Left lung (tissue), 4 donors: ENCODE measurements at regions not wholly inside any gene's neighbourhood (a gene's known extent, or its start where the extent isn't known, plus 50 kb on each side); places are given as distances from the start of the nearest gene placed in this dataset.

Experiments used
- ATAC-seq: fragments of 200-7000 bp; cut with Tn5 transposase; one replicate; pipeline ENCODE4 v1.9.1; 2020; ENCODE audit warnings: moderate library complexity
- DNase-seq, 4 donors: peaks; one replicate each; pipeline ENCODE4 v3.0.0-alpha.2; 2013 to 2020
- H3K27ac ChIP-seq, 2 donors: fragments of 200-600 bp; sonication (generic) in 1 of 2; one replicate each; pipeline versions ENCODE4 v1.5.0 to v1.8.0; 2020 to 2021
- H3K27me3 ChIP-seq, 2 donors: fragments of 200-600 bp; sonication (generic) in 1 of 2; one replicate each; pipeline versions ENCODE4 v1.5.0 to v1.8.0; 2020 to 2021
- H3K36me3 ChIP-seq, 2 donors: fragments of 200-600 bp; sonication (generic) in 1 of 2; one replicate each; pipeline versions ENCODE4 v1.5.0 to v1.8.0; 2020 to 2021
- H3K4me1 ChIP-seq, 2 donors: fragments of 200-600 bp; one replicate each; pipeline ENCODE4 v1.8.0; 2021
- H3K4me3 ChIP-seq, 2 donors: fragments of 200-600 bp; sonication (generic) in 1 of 2; one replicate each; pipeline versions ENCODE4 v1.5.0 to v1.8.0; 2020 to 2021; ENCODE audit warnings: mild to moderate bottlenecking in 1 of 2
- H3K9me3 ChIP-seq, 2 donors: fragments of 200-600 bp; sonication (generic) in 1 of 2; one replicate each; pipeline versions ENCODE4 v1.5.0 to v1.8.0; 2020 to 2021
- CTCF ChIP-seq, 2 donors: fragments of 200-600 bp; sonication (generic) in 1 of 2; IDR thresholded peaks; one replicate each; pipeline versions ENCODE4 v1.5.0 to v1.8.0; 2021; ENCODE audit warnings: antibody characterized with exemption in 2 of 2
- intact Hi-C, 2 donors: fragments of 100-400 bp; cut with DNase I; formaldehyde crosslinking; loops; one replicate each; pipeline versions ENCODE4 v1.11.2 to v1.14.2; 2022
- donor health status: DM: no; HTN: yes; CAD: no.
- donor health status: DM: no; HTN: no; CAD: no.

GRCh38 chr9:86458191-86458855, 104.1 kb upstream of the TUT7 start:
- ATAC-seq: no peak
- intact Hi-C loops: no loop called here

GRCh38 chr9:86456416-86456815, 102.2 kb upstream of the TUT7 start:
- H3K27me3 ChIP-seq: no peaks in the 10 kb centered on the region
- no peaks in the 10 kb centered on the region for H3K36me3 ChIP-seq
- no peak for ATAC-seq
- no peak overlapping the region for H3K4me3 ChIP-seq
- H3K9me3 ChIP-seq: no peaks in the 10 kb centered on the region
- no peak for DNase-seq
- no peak for TF ChIP-seq CTCF (IDR thresholded peaks at IDR 0.05)
- intact Hi-C loops: no loop called here
- no peak overlapping the region for H3K27ac ChIP-seq
- H3K4me1 ChIP-seq: no peaks in the 10 kb centered on the region

More at GRCh38 chr9:86458191-86458855, 104.1 kb upstream of the TUT7 start:
- no peaks in the 10 kb centered on the region for H3K27me3 ChIP-seq
- H3K36me3 ChIP-seq: no peaks in the 10 kb centered on the region
- no peaks in the 10 kb centered on the region for H3K4me1 ChIP-seq
- H3K4me3 ChIP-seq: no peak overlapping the region
- no peaks in the 10 kb centered on the region for H3K9me3 ChIP-seq
- no peak overlapping the region for H3K27ac ChIP-seq
- DNase-seq: no peak
- no peak for TF ChIP-seq CTCF (IDR thresholded peaks at IDR 0.05)

GRCh38 chr9:86454701-86455615, 100.7 kb upstream of the TUT7 start:
- intact Hi-C loops: no loop called here
- H3K27me3 ChIP-seq: no peaks in the 10 kb centered on the region

GRCh38 chr9:86452201-86452828, 98.1 kb upstream of the TUT7 start:
- Histone ChIP-seq H3K4me3 (no peak overlapping the region), H3K27me3 (no peaks in the 10 kb centered on the region), H3K36me3 (no peaks in the 10 kb centered on the region), H3K27ac (no peak overlapping the region), H3K4me1 (no peaks in the 10 kb centered on the region), H3K9me3 (no peaks in the 10 kb centered on the region)
- TF ChIP-seq CTCF (IDR thresholded peaks at IDR 0.05): no peak
- intact Hi-C loops: no loop called here
- DNase-seq (peak in 1 of 4 donors; percentile 46), ATAC-seq (no peak)

More at GRCh38 chr9:86454701-86455615, 100.7 kb upstream of the TUT7 start:
- ATAC-seq (no peak), DNase-seq (no peak)
- Histone ChIP-seq H3K27ac (peak overlapping the region in 1 of 2 donors; percentile 54), H3K36me3 (no peaks in the 10 kb centered on the region), H3K9me3 (no peaks in the 10 kb centered on the region), H3K4me1 (no peaks in the 10 kb centered on the region), H3K4me3 (no peak overlapping the region)
- no peak for TF ChIP-seq CTCF (IDR thresholded peaks at IDR 0.05)

GRCh38 chr9:86449246-86449645, 95.0 kb upstream of the TUT7 start:
- Histone ChIP-seq H3K9me3 (no peaks in the 10 kb centered on the region), H3K36me3 (no peaks in the 10 kb centered on the region), H3K27me3 (no peaks in the 10 kb centered on the region), H3K4me3 (no peak overlapping the region), H3K27ac (no peak overlapping the region), H3K4me1 (no peaks in the 10 kb centered on the region)
- DNase-seq (no peak), ATAC-seq (no peak)
- intact Hi-C loops: no loop called here
- TF ChIP-seq CTCF (IDR thresholded peaks at IDR 0.05): no peak
